ENCODE measurements at regions not wholly inside any gene's neighbourhood (a gene's known extent, or its start where the extent isn't known, plus 50 kb on each side); places are given as distances from the start of the nearest gene placed in this dataset.

DNA sequence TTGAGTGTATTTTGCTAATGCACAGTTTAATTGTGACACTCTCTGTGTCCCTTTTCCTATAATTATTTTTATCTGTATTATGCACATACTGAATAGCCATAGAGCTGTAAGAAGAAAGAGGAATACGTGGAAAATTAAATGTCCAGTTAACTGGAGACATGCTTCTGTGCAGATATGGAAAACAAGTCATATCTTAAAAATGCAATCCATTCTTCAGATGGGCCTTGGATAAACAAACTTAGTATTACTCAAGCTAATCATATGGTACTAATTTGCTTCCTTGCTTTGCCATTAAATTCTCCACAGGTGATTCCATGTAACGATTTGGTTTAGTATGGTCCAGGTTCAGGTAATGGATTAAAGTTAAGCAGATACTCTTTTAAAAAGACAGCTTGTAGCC, 201.2 kb upstream of the CELF2 start:
- Histone ChIP-seq H3K9me3 (ENCODE audit: low read length) (no peaks in the 10 kb centered on the region), H3K79me2 (ENCODE audit: low read length) (no peaks in the 10 kb centered on the region), H3K9me2 (replicated peaks; ENCODE audit: insufficient read depth, low read length) (no peaks in the 10 kb centered on the region), H3K4me3 (ENCODE audit: low read length) (no peak overlapping the region), H3K4me1 (ENCODE audit: low read length) (no peaks in the 10 kb centered on the region), H3K27me3 (ENCODE audit: low read length) (no peaks in the 10 kb centered on the region; the same call in 1 of the 2 replicates), H4K20me1 (ENCODE audit: insufficient read depth, low read depth, low read length) (no peaks in the 10 kb centered on the region), H3K27ac (ENCODE audit: low read length) (no peak overlapping the region), H3K36me3 (ENCODE audit: insufficient read depth, low read length) (no peaks in the 10 kb centered on the region), H2AFZ (ENCODE audit: low read length) (no peak overlapping the region), H3K4me2 (ENCODE audit: low read depth, low read length, poor library complexity, severe bottlenecking) (no peak overlapping the region), H3K9ac (ENCODE audit: low read length) (no peak overlapping the region)
- DNase-seq, result no peak

DNA sequence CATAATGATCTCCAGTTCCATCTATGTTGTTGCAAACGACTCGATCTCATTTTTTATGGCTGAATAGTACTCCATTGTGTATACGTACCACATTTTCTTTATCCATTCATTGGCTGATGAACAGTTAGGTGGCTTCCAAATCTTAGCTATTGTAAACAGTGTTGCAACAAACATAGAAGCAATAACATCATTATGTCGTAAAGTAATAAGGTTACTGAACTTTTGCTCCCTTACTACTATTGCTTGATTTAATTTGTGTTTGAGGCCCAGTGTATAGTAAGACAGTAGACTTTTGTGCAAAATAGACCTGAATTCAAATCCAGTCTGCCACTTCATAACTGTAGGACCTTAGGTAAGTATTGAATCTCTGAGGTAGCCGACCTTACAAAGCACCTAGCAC, 200.1 kb upstream of the CELF2 start:
- no peaks in the 10 kb centered on the region for H3K4me1 ChIP-seq (ENCODE audit: low read length)
- H3K79me2 ChIP-seq (ENCODE audit: low read length), result no peaks in the 10 kb centered on the region
- no peak overlapping the region for H3K4me3 ChIP-seq (ENCODE audit: low read length)
- H3K4me2 ChIP-seq (ENCODE audit: low read depth, low read length, poor library complexity, severe bottlenecking), result no peak overlapping the region
- H3K36me3 ChIP-seq (ENCODE audit: insufficient read depth, low read length), result no peaks in the 10 kb centered on the region
- no peak overlapping the region for H3K27ac ChIP-seq (ENCODE audit: low read length)
- H3K9me3 ChIP-seq (ENCODE audit: low read length), result no peaks in the 10 kb centered on the region
- H3K9ac ChIP-seq (ENCODE audit: low read length), result no peak overlapping the region
- DNase-seq, result no peak
- H4K20me1 ChIP-seq (ENCODE audit: insufficient read depth, low read depth, low read length), result no peaks in the 10 kb centered on the region
- no peaks in the 10 kb centered on the region for H3K9me2 ChIP-seq (replicated peaks; ENCODE audit: insufficient read depth, low read length)
- no peaks in the 10 kb centered on the region; the same call in 1 of the 2 replicates for H3K27me3 ChIP-seq (ENCODE audit: low read length)
- no peak overlapping the region for H2AFZ ChIP-seq (ENCODE audit: low read length)

DNA sequence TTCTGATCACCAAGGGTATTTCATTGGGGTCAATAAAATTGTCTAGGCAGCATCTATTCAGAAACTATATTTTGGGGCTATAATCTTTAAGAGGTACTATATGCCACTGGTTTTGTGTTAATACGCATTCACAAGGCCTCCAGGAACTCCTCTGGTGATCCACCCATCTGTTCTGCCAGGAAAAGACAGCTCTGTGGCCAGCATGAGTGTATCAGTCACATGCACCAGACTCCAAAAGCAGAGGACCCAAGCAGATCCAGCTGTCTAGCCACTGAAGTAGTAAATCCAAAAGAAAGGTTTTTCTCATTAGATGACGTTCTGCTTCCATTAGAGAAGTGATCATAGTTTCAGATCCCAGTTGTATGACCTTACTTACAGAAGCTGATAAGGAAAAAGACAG, 199.6 kb upstream of the CELF2 start:
- H3K4me2 ChIP-seq (ENCODE audit: low read depth, low read length, poor library complexity, severe bottlenecking), result no peak overlapping the region
- H3K4me3 ChIP-seq (ENCODE audit: low read length), result no peak overlapping the region
- H3K27ac ChIP-seq (ENCODE audit: low read length), result no peak overlapping the region
- no peaks in the 10 kb centered on the region; the same call in 1 of the 2 replicates for H3K27me3 ChIP-seq (ENCODE audit: low read length)
- no peak for DNase-seq
- no peaks in the 10 kb centered on the region for H3K9me3 ChIP-seq (ENCODE audit: low read length)
- H3K4me1 ChIP-seq (ENCODE audit: low read length), result no peaks in the 10 kb centered on the region
- no peaks in the 10 kb centered on the region for H3K36me3 ChIP-seq (ENCODE audit: insufficient read depth, low read length)
- H3K79me2 ChIP-seq (ENCODE audit: low read length), result no peaks in the 10 kb centered on the region
- H3K9me2 ChIP-seq (replicated peaks; ENCODE audit: insufficient read depth, low read length), result no peaks in the 10 kb centered on the region
- H4K20me1 ChIP-seq (ENCODE audit: insufficient read depth, low read depth, low read length), result no peaks in the 10 kb centered on the region
- no peak overlapping the region for H2AFZ ChIP-seq (ENCODE audit: low read length)
- H3K9ac ChIP-seq (ENCODE audit: low read length), result no peak overlapping the region

DNA sequence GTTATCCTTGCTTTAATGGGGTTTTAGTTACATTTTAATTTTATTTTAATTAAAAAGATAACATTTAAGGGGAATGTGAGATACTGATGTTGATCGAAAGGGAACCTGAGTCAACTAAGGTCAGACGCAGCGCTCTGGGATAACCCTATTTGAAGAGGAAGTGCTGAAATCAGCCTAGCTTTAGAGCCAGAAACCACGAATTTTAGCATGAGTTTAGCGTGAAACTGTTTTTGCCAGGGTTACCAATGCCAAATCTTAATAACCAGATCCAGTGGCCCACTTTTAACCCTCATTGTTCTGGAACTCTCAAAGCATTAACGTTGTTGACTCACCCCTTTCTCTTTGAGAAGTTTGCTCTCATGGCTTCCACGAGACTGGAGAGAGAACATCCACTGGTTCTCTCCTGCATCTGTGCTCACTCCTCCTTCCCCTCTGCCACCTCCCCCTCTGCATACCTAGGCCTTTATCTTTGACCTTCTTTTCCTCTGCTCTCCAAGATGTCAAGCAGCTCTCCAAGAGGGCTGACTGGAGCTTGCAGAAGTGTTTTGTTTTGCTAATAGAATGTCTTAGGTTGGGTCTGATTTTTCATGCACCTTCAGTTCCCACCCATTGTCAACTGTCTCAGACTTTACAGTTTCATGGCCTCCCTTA, 198.3 kb upstream of the CELF2 start:
- Histone ChIP-seq H3K79me2 (ENCODE audit: low read length) (no peaks in the 10 kb centered on the region), H3K9ac (ENCODE audit: low read length) (no peak overlapping the region), H3K4me1 (ENCODE audit: low read length) (no peaks in the 10 kb centered on the region), H2AFZ (ENCODE audit: low read length) (no peak overlapping the region), H3K9me2 (replicated peaks; ENCODE audit: insufficient read depth, low read length) (no peaks in the 10 kb centered on the region), H3K36me3 (ENCODE audit: insufficient read depth, low read length) (no peaks in the 10 kb centered on the region), H4K20me1 (ENCODE audit: insufficient read depth, low read depth, low read length) (no peaks in the 10 kb centered on the region), H3K27me3 (ENCODE audit: low read length) (no peaks in the 10 kb centered on the region; the same call in 1 of the 2 replicates), H3K9me3 (ENCODE audit: low read length) (no peaks in the 10 kb centered on the region), H3K27ac (ENCODE audit: low read length) (no peak overlapping the region), H3K4me2 (ENCODE audit: low read depth, low read length, poor library complexity, severe bottlenecking) (no peak overlapping the region), H3K4me3 (ENCODE audit: low read length) (no peak overlapping the region)
- DNase-seq, result no peak

DNA sequence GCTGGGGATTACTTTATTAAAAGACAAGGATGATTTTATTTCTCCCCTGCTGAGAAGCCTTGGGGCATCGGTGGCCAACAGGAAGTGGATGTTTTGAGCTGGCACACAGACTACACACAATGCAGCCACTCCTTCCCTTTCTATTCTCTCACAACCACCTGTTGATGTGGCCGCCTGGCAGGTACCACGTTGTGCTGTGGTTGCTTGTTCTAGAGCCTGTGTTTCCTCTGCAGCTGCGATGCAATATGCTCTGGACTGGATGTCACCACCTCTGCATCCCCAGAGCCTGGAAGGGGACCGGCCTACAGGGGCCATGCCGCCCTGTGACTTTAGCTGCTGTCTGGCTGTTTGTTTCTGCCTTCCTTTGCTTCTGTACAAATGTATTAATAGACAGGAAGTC, 195.7 kb upstream of the CELF2 start:
- Histone ChIP-seq H2AFZ (ENCODE audit: low read length) (no peak overlapping the region), H3K36me3 (ENCODE audit: insufficient read depth, low read length) (no peaks in the 10 kb centered on the region), H3K4me1 (ENCODE audit: low read length) (no peaks in the 10 kb centered on the region), H3K27me3 (ENCODE audit: low read length) (no peaks in the 10 kb centered on the region; the same call in 1 of the 2 replicates), H3K4me2 (ENCODE audit: low read depth, low read length, poor library complexity, severe bottlenecking) (no peak overlapping the region), H3K4me3 (ENCODE audit: low read length) (no peak overlapping the region), H4K20me1 (ENCODE audit: insufficient read depth, low read depth, low read length) (no peaks in the 10 kb centered on the region), H3K9ac (ENCODE audit: low read length) (no peak overlapping the region), H3K79me2 (ENCODE audit: low read length) (no peaks in the 10 kb centered on the region), H3K9me2 (replicated peaks; ENCODE audit: insufficient read depth, low read length) (no peaks in the 10 kb centered on the region), H3K27ac (ENCODE audit: low read length) (no peak overlapping the region), H3K9me3 (ENCODE audit: low read length) (no peaks in the 10 kb centered on the region)
- DNase-seq, result no peak

DNA sequence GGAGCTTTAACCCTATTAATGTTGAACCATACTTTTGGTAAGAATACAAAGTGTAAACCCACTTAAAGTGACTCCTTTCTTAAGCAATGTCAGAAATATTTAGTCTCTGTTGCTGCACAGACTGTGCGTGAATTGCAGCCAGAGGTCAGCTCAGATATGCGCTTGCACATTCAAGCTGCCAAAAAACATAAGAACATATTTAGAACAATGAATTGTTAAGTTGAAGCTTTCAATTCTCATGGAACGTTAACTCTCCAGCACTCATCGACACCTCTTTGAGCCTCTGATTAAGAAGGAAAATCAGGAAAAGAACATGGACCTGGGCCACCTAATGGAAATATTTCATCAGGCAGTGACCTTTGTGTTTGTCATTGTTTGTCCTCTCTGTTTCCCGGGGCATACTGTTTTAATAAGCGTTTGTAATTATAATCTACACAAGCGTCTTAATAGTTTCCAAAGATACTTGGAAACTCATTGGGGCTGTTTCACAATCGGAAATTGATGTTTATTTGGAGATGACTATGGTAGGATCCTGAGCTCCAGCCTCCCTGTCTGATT, 193.0 kb upstream of the CELF2 start:
- Histone ChIP-seq H3K27ac (ENCODE audit: low read length) (no peak overlapping the region), H3K4me2 (ENCODE audit: low read depth, low read length, poor library complexity, severe bottlenecking) (no peak overlapping the region), H2AFZ (ENCODE audit: low read length) (no peak overlapping the region)

DNA sequence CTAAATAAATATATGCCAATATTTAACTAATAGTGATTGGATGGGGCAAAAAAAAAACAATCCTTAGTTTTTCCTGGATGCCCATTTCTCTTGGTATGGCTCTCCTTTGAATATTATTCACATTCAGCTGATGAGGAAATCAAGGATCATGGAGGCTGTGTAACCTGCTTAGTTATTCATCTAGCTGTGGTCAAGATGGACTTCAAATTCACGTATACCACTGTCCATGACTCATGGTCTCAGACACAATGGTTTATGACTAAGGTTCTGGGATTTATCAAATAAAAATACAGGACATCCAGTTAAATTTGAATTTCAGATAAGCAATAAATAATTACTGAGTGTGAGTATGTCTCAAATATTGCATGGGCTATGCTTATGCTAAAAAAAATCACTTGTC, 191.5 kb upstream of the CELF2 start:
- H4K20me1 ChIP-seq (ENCODE audit: insufficient read depth, low read depth, low read length), result no peaks in the 10 kb centered on the region

More for the DNA sequence above, 193.0 kb upstream of the CELF2 start:
- Histone ChIP-seq H3K79me2 (ENCODE audit: low read length) (no peaks in the 10 kb centered on the region), H3K9me2 (replicated peaks; ENCODE audit: insufficient read depth, low read length) (no peaks in the 10 kb centered on the region), H3K4me1 (ENCODE audit: low read length) (no peaks in the 10 kb centered on the region), H3K9me3 (ENCODE audit: low read length) (no peaks in the 10 kb centered on the region), H3K9ac (ENCODE audit: low read length) (no peak overlapping the region), H3K36me3 (ENCODE audit: insufficient read depth, low read length) (no peaks in the 10 kb centered on the region), H3K4me3 (ENCODE audit: low read length) (no peak overlapping the region), H3K27me3 (ENCODE audit: low read length) (no peaks in the 10 kb centered on the region; the same call in 1 of the 2 replicates), H4K20me1 (ENCODE audit: insufficient read depth, low read depth, low read length) (no peaks in the 10 kb centered on the region)
- DNase-seq, result no peak

DNA sequence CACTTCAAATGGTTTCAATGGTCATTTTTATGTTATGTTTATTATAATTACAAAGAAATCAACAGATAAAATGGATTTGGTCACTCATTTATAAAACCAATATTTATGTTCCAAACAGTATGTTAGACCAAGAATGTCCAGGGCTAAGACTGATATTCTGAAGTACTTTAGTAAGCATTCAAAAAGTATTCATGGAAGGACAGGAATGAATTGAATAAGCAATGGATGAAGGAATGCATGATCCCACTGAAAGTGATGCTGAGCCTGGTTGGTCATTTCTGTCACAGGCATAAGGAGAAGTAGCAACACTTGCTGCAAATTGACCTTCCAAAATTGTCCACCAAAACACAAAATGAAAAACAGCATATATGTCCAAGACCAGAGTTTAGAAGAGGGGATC, 189.0 kb upstream of the CELF2 start:
- no peak overlapping the region for H3K27ac ChIP-seq (ENCODE audit: low read length)
- no peak overlapping the region for H3K4me2 ChIP-seq (ENCODE audit: low read depth, low read length, poor library complexity, severe bottlenecking)
- H3K9me2 ChIP-seq (replicated peaks; ENCODE audit: insufficient read depth, low read length), result no peaks in the 10 kb centered on the region
- no peak overlapping the region for H3K9ac ChIP-seq (ENCODE audit: low read length)
- H3K79me2 ChIP-seq (ENCODE audit: low read length), result no peaks in the 10 kb centered on the region
- H3K27me3 ChIP-seq (ENCODE audit: low read length), result no peaks in the 10 kb centered on the region
- H3K4me1 ChIP-seq (ENCODE audit: low read length), result no peaks in the 10 kb centered on the region
- no peak overlapping the region for H3K4me3 ChIP-seq (ENCODE audit: low read length)
- no peaks in the 10 kb centered on the region for H3K9me3 ChIP-seq (ENCODE audit: low read length)
- no peak overlapping the region for H2AFZ ChIP-seq (ENCODE audit: low read length)
- no peaks in the 10 kb centered on the region for H4K20me1 ChIP-seq (ENCODE audit: insufficient read depth, low read depth, low read length)
- no peak for DNase-seq
- no peaks in the 10 kb centered on the region for H3K36me3 ChIP-seq (ENCODE audit: insufficient read depth, low read length)

More for the DNA sequence above, 191.5 kb upstream of the CELF2 start:
- H3K9ac ChIP-seq (ENCODE audit: low read length), result no peak overlapping the region
- no peak overlapping the region for H3K4me2 ChIP-seq (ENCODE audit: low read depth, low read length, poor library complexity, severe bottlenecking)
- no peak overlapping the region for H2AFZ ChIP-seq (ENCODE audit: low read length)
- DNase-seq, result no peak
- no peaks in the 10 kb centered on the region for H3K9me3 ChIP-seq (ENCODE audit: low read length)
- no peak overlapping the region for H3K4me3 ChIP-seq (ENCODE audit: low read length)
- H3K9me2 ChIP-seq (replicated peaks; ENCODE audit: insufficient read depth, low read length), result no peaks in the 10 kb centered on the region
- no peaks in the 10 kb centered on the region for H3K36me3 ChIP-seq (ENCODE audit: insufficient read depth, low read length)
- no peaks in the 10 kb centered on the region for H3K79me2 ChIP-seq (ENCODE audit: low read length)
- H3K27me3 ChIP-seq (ENCODE audit: low read length), result no peaks in the 10 kb centered on the region
- no peaks in the 10 kb centered on the region for H3K4me1 ChIP-seq (ENCODE audit: low read length)
- no peak overlapping the region for H3K27ac ChIP-seq (ENCODE audit: low read length)

Data from Karpas-422 (cell line).